Loucy (cell line): ENCODE measurements at regions not wholly inside any gene's neighbourhood (a gene's known extent, or its start where the extent isn't known, plus 50 kb on each side); places are given as distances from the start of the nearest gene placed in this dataset.
"Not testable (repeated sequence)": the region's sequence is repeated elsewhere in the genome, so short reads cannot be mapped to it uniquely, and the experiment has no call there.

Experiments used
- EZH2phosphoT487 ChIP-seq: fragments of 200-600 bp; IDR thresholded peaks from 2 replicates; pipeline ENCODE4 v1.6.1; 2018; ENCODE audit warnings: antibody characterized with exemption, mild to moderate bottlenecking, moderate library complexity, borderline replicate concordance
- TF ChIP-seq, protein P1 (sequence below): fragments of 200-600 bp; sonication (generic); conservative IDR thresholded peaks from 2 replicates; pipeline ENCODE4 v1.5.1; 2014; ENCODE audit warnings: mild to moderate bottlenecking, antibody characterized with exemption, low read length

DNA sequence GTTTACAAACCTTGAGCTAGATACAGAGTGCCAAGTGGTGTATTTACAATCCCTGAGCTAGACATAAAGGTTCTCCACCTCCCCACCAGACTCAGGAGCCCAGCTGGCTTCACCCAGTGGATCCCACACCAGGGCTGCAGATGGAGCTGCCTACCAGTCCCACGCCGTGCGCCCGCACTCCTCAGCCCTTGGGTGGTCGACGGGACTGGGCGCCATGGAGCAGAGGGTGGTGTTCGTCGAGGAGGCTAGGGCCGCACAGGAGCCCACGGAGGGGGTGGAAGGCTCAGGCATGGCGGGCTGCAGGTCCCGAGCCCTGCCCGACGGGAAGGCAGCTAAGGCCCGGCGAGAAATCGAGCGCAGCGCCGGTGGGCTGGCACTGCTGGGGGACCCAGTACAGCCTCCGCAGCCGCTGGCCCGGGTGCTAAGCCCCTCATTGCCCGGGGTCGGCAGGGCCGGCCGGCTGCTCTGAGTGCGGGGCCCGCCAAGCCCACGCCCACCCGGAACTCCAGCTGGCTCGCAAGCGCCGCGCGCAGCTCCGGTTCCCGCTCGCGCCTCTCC lies 421.1 kb upstream of the BCHE start:
- TF ChIP-seq, protein P1, sequence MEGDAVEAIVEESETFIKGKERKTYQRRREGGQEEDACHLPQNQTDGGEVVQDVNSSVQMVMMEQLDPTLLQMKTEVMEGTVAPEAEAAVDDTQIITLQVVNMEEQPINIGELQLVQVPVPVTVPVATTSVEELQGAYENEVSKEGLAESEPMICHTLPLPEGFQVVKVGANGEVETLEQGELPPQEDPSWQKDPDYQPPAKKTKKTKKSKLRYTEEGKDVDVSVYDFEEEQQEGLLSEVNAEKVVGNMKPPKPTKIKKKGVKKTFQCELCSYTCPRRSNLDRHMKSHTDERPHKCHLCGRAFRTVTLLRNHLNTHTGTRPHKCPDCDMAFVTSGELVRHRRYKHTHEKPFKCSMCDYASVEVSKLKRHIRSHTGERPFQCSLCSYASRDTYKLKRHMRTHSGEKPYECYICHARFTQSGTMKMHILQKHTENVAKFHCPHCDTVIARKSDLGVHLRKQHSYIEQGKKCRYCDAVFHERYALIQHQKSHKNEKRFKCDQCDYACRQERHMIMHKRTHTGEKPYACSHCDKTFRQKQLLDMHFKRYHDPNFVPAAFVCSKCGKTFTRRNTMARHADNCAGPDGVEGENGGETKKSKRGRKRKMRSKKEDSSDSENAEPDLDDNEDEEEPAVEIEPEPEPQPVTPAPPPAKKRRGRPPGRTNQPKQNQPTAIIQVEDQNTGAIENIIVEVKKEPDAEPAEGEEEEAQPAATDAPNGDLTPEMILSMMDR: not testable (repeated sequence)
- not testable (repeated sequence) for TF ChIP-seq EZH2phosphoT487
